ENCODE measurements at regions not wholly inside any gene's neighbourhood (a gene's known extent, or its start where the extent isn't known, plus 50 kb on each side); places are given as distances from the start of the nearest gene placed in this dataset.
"Not testable (repeated sequence)": the region's sequence is repeated elsewhere in the genome, so short reads cannot be mapped to it uniquely, and the experiment has no call there.

- not testable (repeated sequence) for DNase-seq (ENCODE audit: low spot score)
Measured at GRCh38 chr1:144026022-144026421, 54.2 kb upstream of the FAM72C start.

DNA sequence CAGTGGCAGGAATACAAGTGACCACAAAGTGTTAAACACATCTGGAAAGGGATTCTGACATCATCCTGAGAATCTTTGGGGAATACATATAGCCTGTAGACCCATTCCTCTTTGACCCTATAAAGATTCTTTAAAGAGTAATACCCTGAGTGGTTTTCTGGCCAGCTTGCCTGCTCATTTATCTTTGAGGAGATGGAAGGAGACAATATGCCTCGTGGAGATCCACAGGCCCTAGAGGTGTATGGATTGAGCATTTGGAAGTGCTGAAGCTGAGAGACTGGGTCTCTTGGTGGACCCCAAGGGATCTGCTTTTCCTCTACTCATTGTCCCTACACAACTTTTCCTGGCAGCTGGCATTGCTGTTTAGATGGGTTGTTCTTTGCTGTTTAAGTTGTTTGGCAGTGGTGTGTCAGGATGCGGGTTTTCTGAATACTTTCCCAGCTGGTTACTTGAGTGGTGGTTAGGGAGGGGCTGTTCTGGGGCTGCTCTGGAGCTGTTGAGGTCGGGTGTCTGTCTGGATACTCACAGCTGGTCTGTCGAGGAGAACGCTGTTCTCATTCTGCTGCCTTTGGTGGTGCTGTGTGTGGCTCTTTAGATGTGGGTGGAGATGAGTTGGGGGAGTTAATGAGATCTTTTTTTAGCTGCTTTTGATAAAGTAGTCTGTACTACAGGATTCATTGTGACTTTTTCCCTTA is 50.1 kb upstream of the FAM72C start:
- DNase-seq (ENCODE audit: low spot score) = not testable (repeated sequence)
